ENCODE measurements at regions not wholly inside any gene's neighbourhood (a gene's known extent, or its start where the extent isn't known, plus 50 kb on each side); places are given as distances from the start of the nearest gene placed in this dataset.

DNA sequence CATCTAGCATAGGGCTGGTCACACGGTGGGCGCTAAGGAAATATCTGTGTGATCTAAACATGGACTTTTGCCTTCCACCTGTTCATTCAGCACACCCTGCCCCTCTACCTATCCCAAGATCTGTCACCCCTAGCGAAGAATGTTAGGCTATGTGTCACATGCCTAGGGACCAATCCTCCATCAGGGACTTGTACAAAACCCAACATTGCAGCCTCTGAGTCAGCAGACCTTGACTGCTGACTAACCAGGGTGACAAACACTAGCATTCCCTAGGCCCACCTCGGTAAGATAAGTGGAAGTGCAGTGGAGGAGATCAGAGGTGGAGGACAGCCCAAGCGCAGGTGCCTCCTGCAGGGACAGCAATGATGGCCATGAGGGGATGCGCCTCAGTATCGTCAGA, 99.2 kb downstream of the SOX11 start (continued):
- no peak for TF ChIP-seq KAT7 (CRISPR knock-in tag; IDR thresholded peaks at IDR 0.05; ENCODE audit: borderline replicate concordance)

GRCh38 chr2:5794012-5794411, 101.8 kb downstream of the SOX11 start:
- Mint-ChIP-seq H3K36me3 (peaks cover 56% of the 10 kb centered on the region), H3K4me3 (no peak overlapping the region), H3K27ac (no peak overlapping the region), H3K4me1 (no peaks in the 10 kb centered on the region), H3K27me3 (ENCODE audit: low read depth) (peaks cover 13% of the 10 kb centered on the region), H3K9me3 (peaks cover 65% of the 10 kb centered on the region)
- TF ChIP-seq HMGA2 (CRISPR knock-in tag; IDR thresholded peaks at IDR 0.05) = no peak
- no peak for TF ChIP-seq SMAD4 (CRISPR knock-in tag; IDR thresholded peaks at IDR 0.05)
- no peak for TF ChIP-seq ZNF219 (CRISPR knock-in tag; IDR thresholded peaks at IDR 0.05; ENCODE audit: borderline replicate concordance)
- TF ChIP-seq, protein P1, sequence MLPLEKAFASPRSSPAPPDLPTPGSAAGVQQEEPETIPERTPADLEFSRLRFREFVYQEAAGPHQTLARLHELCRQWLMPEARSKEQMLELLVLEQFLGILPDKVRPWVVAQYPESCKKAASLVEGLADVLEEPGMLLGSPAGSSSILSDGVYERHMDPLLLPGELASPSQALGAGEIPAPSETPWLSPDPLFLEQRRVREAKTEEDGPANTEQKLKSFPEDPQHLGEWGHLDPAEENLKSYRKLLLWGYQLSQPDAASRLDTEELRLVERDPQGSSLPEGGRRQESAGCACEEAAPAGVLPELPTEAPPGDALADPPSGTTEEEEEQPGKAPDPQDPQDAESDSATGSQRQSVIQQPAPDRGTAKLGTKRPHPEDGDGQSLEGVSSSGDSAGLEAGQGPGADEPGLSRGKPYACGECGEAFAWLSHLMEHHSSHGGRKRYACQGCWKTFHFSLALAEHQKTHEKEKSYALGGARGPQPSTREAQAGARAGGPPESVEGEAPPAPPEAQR (CRISPR knock-in tag; IDR thresholded peaks at IDR 0.05) = no peak
- POLR2A ChIA-PET = no interaction called here
- DNase-seq (ENCODE audit: low spot score) = no peak
- ATAC-seq = no peak
- CTCF ChIA-PET = no interaction called here

- Mint-ChIP-seq H3K9me3 (peaks cover 78% of the 10 kb centered on the region), H3K4me3 (no peak overlapping the region), H3K27me3 (ENCODE audit: low read depth) (peaks cover 17% of the 10 kb centered on the region), H3K4me1 (no peaks in the 10 kb centered on the region), H3K36me3 (peaks cover 64% of the 10 kb centered on the region), H3K27ac (no peak overlapping the region)
- ATAC-seq = no peak
- CTCF ChIA-PET = no interaction called here
- TF ChIP-seq, protein P2, sequence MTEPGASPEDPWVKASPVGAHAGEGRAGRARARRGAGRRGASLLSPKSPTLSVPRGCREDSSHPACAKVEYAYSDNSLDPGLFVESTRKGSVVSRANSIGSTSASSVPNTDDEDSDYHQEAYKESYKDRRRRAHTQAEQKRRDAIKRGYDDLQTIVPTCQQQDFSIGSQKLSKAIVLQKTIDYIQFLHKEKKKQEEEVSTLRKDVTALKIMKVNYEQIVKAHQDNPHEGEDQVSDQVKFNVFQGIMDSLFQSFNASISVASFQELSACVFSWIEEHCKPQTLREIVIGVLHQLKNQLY (CRISPR knock-in tag; IDR thresholded peaks at IDR 0.05) = no peak
- TF ChIP-seq CREB1 (CRISPR knock-in tag; IDR thresholded peaks at IDR 0.05) (no peak), ZNF396 (CRISPR knock-in tag; IDR thresholded peaks at IDR 0.05; ENCODE audit: borderline replicate concordance) (no peak)
- TF ChIP-seq, protein P3, sequence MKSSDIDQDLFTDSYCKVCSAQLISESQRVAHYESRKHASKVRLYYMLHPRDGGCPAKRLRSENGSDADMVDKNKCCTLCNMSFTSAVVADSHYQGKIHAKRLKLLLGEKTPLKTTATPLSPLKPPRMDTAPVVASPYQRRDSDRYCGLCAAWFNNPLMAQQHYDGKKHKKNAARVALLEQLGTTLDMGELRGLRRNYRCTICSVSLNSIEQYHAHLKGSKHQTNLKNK (CRISPR knock-in tag; IDR thresholded peaks at IDR 0.05) = no peak
- TF ChIP-seq, protein P4, sequence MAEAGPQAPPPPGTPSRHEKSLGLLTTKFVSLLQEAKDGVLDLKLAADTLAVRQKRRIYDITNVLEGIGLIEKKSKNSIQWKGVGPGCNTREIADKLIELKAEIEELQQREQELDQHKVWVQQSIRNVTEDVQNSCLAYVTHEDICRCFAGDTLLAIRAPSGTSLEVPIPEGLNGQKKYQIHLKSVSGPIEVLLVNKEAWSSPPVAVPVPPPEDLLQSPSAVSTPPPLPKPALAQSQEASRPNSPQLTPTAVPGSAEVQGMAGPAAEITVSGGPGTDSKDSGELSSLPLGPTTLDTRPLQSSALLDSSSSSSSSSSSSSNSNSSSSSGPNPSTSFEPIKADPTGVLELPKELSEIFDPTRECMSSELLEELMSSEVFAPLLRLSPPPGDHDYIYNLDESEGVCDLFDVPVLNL (CRISPR knock-in tag; IDR thresholded peaks at IDR 0.05; ENCODE audit: borderline replicate concordance, low read depth) = no peak
- TF ChIP-seq, protein P5, sequence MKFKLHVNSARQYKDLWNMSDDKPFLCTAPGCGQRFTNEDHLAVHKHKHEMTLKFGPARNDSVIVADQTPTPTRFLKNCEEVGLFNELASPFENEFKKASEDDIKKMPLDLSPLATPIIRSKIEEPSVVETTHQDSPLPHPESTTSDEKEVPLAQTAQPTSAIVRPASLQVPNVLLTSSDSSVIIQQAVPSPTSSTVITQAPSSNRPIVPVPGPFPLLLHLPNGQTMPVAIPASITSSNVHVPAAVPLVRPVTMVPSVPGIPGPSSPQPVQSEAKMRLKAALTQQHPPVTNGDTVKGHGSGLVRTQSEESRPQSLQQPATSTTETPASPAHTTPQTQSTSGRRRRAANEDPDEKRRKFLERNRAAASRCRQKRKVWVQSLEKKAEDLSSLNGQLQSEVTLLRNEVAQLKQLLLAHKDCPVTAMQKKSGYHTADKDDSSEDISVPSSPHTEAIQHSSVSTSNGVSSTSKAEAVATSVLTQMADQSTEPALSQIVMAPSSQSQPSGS (CRISPR knock-in tag; IDR thresholded peaks at IDR 0.05; ENCODE audit: borderline replicate concordance, low read depth) = no peak
- POLR2A ChIA-PET = no interaction called here
- DNase-seq (ENCODE audit: low spot score) = no peak
These were observed 105.9 kb downstream of the SOX11 start for GRCh38 chr2:5798084-5798483.

- Mint-ChIP-seq H3K27me3 (ENCODE audit: low read depth) (peaks cover 17% of the 10 kb centered on the region), H3K9me3 (peaks cover 77% of the 10 kb centered on the region), H3K4me1 (peaks cover 5% of the 10 kb centered on the region), H3K36me3 (peaks cover 66% of the 10 kb centered on the region), H3K4me3 (no peak overlapping the region), H3K27ac (no peak overlapping the region)
- ATAC-seq = no peak
- TF ChIP-seq ZNF317 (CRISPR knock-in tag; IDR thresholded peaks at IDR 0.05; ENCODE audit: borderline replicate concordance, low read depth) = peak; percentile 92
- TF ChIP-seq AR (CRISPR knock-in tag; IDR thresholded peaks at IDR 0.05) = no peak
- DNase-seq (ENCODE audit: low spot score) = no peak
- CTCF ChIA-PET = no interaction called here
- POLR2A ChIA-PET = no interaction called here
These were observed 107.2 kb downstream of the SOX11 start for GRCh38 chr2:5799348-5799747.

All from WTC11 (cell line).